GM18517 (cell line): ENCODE measurements at regions not wholly inside any gene's neighbourhood (a gene's known extent, or its start where the extent isn't known, plus 50 kb on each side); places are given as distances from the start of the nearest gene placed in this dataset.

Experiments used
- ATAC-seq: cut with Tn5 transposase; IDR thresholded peaks from one replicate; pipeline ENCODE4 v1.9.1; 2021; ENCODE audit warnings: mild to moderate bottlenecking, moderate library complexity; ENCODE audit not compliant: unreplicated experiment

GRCh38 chr10:62453274-62453673 lies 79.1 kb downstream of the ZNF365 start:
- no peak for ATAC-seq

DNA sequence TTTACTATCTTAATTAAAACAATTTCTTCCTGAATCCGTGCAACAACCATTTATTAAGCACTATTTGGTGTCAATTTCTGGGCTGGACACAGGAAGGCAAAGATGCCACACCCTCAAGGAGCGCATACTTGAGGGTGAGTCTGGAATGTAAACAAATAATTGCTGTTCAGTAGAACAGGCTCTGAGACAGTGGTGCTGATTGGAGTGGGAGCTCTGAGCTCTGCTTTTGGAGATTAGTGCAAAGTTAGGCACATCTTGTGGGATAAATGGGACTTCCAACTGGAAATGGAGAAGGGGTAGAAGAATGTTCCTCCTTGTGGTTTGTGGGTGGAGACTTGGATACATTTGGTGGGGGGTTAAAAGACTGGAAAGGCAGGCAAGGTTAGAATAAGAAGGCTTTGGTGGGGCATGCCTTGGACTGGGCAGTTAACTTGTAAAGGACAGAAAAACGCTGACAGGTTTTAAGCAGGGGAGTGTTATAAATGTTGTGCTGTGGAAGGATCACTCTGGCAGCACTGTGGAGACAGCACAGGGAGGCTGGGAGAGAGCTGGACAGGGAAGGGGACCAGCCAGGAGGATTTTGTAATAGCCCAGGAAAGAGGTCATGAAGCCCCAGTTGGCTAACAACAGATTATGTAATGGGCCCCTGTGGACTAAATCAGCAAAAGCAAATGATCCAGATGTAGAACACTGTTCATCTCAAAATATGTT lies 80.7 kb downstream of the ZNF365 start:
- ATAC-seq: no peak

GRCh38 chr10:62456611-62457101 lies 82.5 kb downstream of the ZNF365 start:
- peak; percentile 99 for ATAC-seq

DNA sequence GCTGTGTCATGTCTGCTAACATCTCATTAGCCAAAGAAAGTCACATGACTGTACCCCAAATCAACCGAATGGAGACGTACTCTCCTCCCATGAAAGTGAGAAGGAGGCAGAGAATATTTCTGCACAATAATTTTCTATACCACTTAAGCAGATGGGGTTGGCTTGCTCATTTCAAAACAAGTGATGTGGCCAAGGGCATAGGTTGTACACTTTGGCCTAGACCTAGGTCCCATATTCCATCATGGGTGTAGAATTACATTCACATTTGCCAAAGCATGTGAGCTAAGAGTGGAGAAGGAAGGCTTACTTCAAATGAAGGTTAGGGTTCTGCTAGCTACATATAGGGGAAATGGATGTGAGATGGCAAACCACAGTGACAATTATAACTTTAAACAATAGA lies 83.0 kb downstream of the ZNF365 start:
- ATAC-seq: no peak

DNA sequence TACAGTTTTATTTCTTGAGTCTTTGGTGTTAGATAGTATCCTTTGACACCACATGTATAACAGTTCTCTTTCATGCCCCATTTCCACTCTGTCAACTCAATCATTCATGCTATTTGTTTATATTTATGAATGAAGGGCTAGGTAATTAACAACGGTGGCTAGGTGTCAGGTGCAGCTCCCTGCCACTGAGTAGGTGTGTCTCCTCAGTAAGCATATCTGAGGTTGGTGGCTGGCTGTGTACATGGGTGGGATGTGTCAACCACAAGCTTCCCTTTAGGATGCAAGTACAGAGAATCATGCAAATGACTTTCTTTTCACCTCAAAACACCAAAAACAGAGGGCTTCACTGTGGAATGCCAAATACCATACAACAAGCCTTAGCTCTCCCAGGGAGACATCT lies 83.4 kb downstream of the ZNF365 start:
- ATAC-seq: no peak

DNA sequence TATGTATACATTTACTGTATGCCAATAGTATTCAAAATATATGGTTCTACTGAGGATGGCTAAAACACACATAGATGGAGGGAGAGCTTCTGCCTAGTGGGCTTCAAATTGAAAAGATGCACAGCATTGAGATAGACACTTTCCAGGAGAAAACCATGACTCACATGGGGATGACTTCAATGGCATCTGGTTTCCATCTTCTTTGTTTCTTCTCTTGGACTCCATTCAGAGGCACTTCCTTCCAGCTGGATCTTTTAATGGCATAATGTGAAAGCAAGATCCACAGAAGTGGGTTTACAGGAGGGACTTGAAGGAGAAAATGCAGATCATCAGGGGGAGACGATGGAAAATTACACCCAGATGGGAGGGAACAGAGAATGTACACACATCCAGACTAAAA lies 84.9 kb downstream of the ZNF365 start:
- no peak for ATAC-seq

DNA sequence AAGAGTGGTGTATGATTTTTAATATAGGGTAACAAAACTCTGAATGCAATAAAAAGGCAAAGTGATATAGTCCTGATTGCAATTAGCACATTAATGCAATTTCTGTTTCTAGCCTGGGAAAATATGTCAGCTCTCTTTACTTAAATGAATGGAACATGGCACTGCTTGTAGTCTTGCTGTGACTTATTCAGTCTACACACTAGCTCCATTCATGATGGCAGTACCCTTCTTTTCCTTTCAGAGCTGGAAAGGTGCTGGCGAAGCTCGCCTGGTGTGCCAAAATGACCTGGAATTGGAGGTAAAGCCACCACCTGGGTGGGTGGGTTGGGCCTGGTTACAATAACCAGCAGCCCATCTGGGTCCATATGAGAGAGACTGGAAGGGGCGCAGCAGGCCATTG lies 85.3 kb downstream of the ZNF365 start:
- no peak for ATAC-seq

DNA sequence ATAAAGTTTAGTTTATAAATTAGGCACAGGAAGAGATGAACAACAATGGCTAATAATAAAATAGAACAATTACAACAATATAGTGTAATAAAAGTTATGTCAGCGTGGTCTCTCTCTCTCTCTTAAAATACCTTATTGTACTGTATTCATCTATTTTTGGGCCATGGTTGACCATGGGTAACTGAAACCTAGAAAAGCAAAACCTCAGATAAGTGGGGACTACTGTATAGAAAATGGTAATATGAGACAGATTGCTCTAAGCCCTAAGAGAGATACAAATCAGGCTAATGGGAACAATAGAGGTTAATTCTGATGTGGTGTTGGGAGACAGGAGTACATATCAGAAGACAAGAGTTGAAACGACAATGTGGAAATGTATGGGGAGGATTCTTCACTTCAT lies 86.2 kb downstream of the ZNF365 start:
- peak; percentile 45 for ATAC-seq

GRCh38 chr10:62461120-62461519 lies 87.0 kb downstream of the ZNF365 start:
- no peak for ATAC-seq

- no peak for ATAC-seq
Observed at GRCh38 chr10:62462461-62462860, 88.3 kb downstream of the ZNF365 start.

DNA sequence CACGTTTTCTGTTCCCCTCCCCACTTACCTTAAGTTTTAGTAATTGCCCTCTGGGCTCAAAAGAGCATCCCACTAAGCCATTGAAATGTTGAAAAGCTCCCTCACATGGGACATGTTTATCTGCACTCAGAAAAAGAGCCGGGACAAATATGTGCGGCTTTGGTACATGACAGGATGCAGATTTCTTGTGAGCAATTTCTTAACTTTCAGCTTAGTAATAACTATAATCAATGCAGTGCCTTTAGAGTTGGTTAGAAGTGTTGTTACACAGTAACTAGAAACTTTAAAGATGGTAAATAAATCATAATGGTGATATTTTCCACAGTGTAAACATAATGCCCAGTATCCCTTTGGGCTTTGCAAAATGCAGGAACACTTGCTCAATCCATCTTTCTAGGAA lies 89.2 kb downstream of the ZNF365 start:
- ATAC-seq: no peak

GRCh38 chr10:62464308-62464707 lies 90.1 kb downstream of the ZNF365 start:
- no peak for ATAC-seq

DNA sequence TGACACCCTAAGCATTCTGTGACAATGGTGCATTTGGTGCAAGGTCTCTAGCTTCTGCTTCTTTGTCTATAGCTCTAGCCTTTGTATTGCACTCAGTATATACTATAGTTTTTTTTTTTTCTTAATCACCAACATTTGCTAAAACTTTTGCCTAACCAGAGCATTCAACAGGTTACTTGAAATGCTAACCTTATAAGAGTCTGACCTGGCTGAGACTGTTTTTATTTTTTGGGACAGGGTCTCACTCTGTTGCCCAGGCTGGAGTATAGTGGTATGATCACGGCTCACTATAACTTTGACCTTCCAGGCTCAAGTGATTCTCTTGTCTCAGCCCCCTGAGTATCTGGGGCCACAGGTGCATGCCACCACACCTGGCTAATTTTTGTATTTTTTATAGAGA lies 92.4 kb downstream of the ZNF365 start:
- ATAC-seq: no peak

DNA sequence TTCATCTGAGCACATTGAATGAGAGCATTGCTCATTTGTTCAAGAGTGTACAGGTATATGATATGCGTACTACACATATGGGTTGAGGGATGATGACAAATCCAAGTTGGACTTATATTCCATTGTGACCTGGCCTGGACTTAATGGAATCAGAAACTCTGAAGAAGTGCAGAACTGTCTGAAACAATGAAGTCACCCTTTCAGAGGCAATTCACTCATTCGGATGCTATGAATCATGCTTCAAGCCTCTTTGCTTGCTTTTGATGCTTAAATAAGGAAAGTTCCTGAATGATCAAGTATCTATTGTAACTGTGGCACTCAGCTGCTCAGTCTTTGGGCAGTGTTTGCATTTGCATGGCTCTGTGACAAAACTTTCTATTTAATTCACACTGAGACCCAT lies 93.4 kb downstream of the ZNF365 start:
- ATAC-seq: no peak

DNA sequence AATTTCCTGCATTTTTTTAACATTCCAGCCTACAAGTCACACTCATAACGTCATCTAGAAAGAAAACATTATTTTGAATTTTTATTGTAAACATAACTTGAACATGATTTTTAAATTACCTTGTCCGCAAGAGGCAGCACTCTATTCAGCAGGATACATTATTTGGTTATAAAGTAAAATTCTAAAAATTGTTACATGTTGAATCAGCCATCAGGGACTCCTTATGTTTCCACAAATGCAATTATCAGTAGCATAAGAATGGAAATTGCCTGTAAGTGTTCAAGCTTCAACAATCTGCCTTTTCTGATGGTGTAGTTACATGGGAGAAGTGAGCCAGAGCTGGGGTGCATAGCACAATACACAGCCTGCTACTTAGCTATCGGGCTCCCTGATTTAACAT lies 97.5 kb downstream of the ZNF365 start:
- no peak for ATAC-seq

GRCh38 chr10:62473241-62473640 lies 99.1 kb downstream of the ZNF365 start:
- ATAC-seq: no peak

- no peak for ATAC-seq
Observed at GRCh38 chr10:62475551-62475950, 101.4 kb downstream of the ZNF365 start.

GRCh38 chr10:62479523-62479922 lies 105.4 kb downstream of the ZNF365 start:
- ATAC-seq: no peak

DNA sequence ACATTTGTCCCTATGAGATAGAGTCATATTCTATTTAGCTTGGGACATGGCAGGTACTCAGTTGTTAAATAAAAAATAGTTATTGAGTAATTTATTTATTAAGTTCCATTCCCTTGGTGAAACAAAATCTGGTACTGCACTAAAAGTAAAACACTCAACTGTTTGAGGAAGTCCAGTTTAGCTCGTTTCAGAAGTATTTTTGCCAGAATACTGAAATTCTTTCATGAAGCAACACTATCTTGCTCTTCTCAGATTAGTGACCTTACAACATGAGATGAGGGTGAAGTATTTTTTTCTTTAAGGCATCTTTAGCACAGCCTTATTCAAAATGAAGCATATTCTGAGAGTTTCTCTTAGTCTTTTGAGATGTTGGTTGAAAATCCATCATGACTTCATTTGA lies 106.0 kb downstream of the ZNF365 start:
- ATAC-seq: no peak

DNA sequence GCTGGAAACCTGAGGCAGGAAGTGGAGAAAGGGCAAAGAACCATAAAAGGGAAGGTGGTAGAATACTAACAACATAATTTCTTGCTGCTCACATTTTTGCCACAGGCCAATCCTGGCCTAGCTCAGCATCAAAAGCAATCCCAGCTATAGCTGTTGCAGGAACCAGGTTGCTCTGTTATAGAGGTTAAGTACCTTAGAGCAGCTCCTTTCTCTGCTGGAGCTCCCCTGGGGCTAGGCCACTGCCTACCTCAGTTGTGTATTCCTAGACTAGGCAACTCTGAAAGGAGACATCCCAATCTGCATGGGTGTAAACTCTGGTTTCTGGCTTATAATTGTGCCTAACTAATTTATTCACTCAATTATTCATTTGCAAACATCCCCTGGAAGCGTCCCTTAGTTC lies 108.4 kb downstream of the ZNF365 start:
- ATAC-seq: no peak

- no peak for ATAC-seq
Observed at GRCh38 chr10:62491597-62491996, 117.4 kb downstream of the ZNF365 start.

GRCh38 chr10:62492012-62492869 lies 118.1 kb downstream of the ZNF365 start:
- ATAC-seq: peak; percentile 67
